ENCODE measurements at regions not wholly inside any gene's neighbourhood (a gene's known extent, or its start where the extent isn't known, plus 50 kb on each side); places are given as distances from the start of the nearest gene placed in this dataset.

DNA sequence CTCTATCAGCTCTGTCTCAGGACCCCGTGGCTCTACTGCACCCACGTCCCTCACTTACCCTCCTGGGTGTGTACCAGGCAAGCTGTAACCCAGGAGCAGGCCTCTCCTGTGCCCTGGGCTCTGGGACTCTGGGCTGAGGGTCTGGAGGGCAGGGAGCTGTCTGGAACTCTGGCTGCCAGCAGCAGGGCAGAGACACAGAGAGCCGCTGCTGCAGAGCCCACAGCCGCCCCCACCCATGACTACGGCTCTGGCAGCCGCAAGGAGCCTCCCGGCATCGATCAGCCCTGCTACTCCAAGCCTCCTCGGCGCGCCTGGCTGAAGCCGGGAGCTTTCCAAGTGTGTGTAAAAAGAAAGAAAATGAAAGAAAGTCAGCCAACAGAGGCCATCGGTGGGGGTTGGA, 103.7 kb upstream of the ATP2B2 start:
- Histone ChIP-seq H3K4me2 (ENCODE audit: unreplicated experiment) (no peak overlapping the region), H3K4me1 (ENCODE audit: insufficient read depth) (no peaks in the 10 kb centered on the region), H3K27me3 (replicated peaks; ENCODE audit: insufficient read depth) (no peaks in the 10 kb centered on the region), H3K27ac (no peak overlapping the region), H3K9ac (no peak overlapping the region), H3K4me3 (no peak overlapping the region), H3K79me2 (ENCODE audit: insufficient read depth) (no peaks in the 10 kb centered on the region), H3K9me2 (ENCODE audit: insufficient read depth) (no peaks in the 10 kb centered on the region), H3F3A (ENCODE audit: insufficient read depth) (no peaks in the 10 kb centered on the region), H4K20me1 (ENCODE audit: insufficient read depth) (no peaks in the 10 kb centered on the region), H3K36me3 (ENCODE audit: low read depth) (no peaks in the 10 kb centered on the region), H2AFZ (no peak overlapping the region), H3K9me3 (ENCODE audit: low read depth) (no peaks in the 10 kb centered on the region)
- no peak for DNase-seq
- WGBS, 2 experiments (ENCODE audit: low coverage in 1 of 2, low lambda C conversion rate in 2 of 2, missing lambda C conversion rate in 2 of 2), result 28 to 29% methylated on average over 13 of the region's 13 CpGs
- in situ Hi-C loops (cut with MboI), result no loop called here
- TF ChIP-seq EZH2 (IDR thresholded peaks at IDR 0.05; ENCODE audit: insufficient read depth, poor library complexity, severe bottlenecking), result no peak
- TF ChIP-seq EZH2phosphoT487 (IDR thresholded peaks at IDR 0.05; ENCODE audit: insufficient read depth, low read depth), result no peak

DNA sequence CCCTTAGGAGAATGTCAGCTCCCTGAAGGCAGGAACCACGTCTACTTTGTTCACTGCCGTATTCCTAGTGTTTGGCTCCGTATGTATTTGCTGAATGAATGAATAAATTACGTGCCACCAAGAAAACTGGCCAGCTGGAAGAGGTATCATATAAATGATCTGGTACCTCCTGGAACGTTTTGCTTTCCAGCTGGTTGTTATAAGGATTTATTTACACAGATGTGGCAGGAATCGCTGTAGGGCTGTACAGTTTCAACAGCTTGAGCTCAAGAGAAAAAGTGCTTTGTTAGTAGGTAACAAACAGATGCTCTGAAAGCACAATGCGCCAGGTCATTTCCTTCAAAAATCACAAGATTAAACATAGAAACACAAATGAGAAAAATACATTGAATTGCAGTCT, 108.8 kb upstream of the ATP2B2 start:
- H3K4me1 ChIP-seq (ENCODE audit: insufficient read depth), result no peaks in the 10 kb centered on the region
- in situ Hi-C loops (cut with MboI), result no loop called here
- no peaks in the 10 kb centered on the region; the same call in 1 of the 2 replicates for H3K27me3 ChIP-seq (replicated peaks; ENCODE audit: insufficient read depth)
- H3K9me3 ChIP-seq (ENCODE audit: low read depth), result no peaks in the 10 kb centered on the region
- H3K4me3 ChIP-seq, result no peak overlapping the region
- no peaks in the 10 kb centered on the region for H3K79me2 ChIP-seq (ENCODE audit: insufficient read depth)
- no peak for DNase-seq
- no peak overlapping the region for H3K27ac ChIP-seq
- no peak overlapping the region for H3K4me2 ChIP-seq (ENCODE audit: unreplicated experiment)
- TF ChIP-seq EZH2phosphoT487 (IDR thresholded peaks at IDR 0.05; ENCODE audit: insufficient read depth, low read depth) (no peak), EZH2 (IDR thresholded peaks at IDR 0.05; ENCODE audit: insufficient read depth, poor library complexity, severe bottlenecking) (no peak)
- no peak overlapping the region for H3K9ac ChIP-seq
- H3F3A ChIP-seq (ENCODE audit: insufficient read depth), result no peaks in the 10 kb centered on the region
- WGBS, 2 experiments (ENCODE audit: low coverage in 1 of 2, low lambda C conversion rate in 2 of 2, missing lambda C conversion rate in 2 of 2), result 19 to 22% methylated on average over 7 of the region's 7 CpGs
- H4K20me1 ChIP-seq (ENCODE audit: insufficient read depth), result no peaks in the 10 kb centered on the region
- no peak overlapping the region for H2AFZ ChIP-seq
- no peaks in the 10 kb centered on the region for H3K36me3 ChIP-seq (ENCODE audit: low read depth)
- H3K9me2 ChIP-seq (ENCODE audit: insufficient read depth), result no peaks in the 10 kb centered on the region

DNA sequence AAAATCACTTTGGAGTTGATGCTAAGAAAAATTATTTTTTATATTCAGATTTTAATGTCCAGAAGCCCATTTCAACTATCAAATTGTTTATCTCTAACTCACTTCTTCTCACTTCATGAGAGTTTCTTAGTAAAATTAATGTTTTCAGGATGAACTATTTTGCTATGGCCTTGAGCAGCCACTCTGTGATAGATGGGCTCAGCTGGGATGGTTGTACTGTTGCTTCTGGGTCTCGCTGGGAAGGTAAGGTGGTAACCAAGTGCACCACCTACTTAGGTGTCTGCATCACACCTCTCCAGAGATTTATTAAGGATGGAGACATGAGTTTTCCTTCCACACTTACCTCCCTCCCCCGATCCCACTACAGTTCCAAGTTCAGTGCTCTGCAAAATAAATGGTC, 110.3 kb upstream of the ATP2B2 start:
- Histone ChIP-seq H3K9me3 (ENCODE audit: low read depth) (no peaks in the 10 kb centered on the region), H3K27me3 (replicated peaks; ENCODE audit: insufficient read depth) (no peaks in the 10 kb centered on the region; the same call in 1 of the 2 replicates), H3K36me3 (ENCODE audit: low read depth) (no peaks in the 10 kb centered on the region), H3K4me3 (no peak overlapping the region), H3K9ac (no peak overlapping the region), H3K27ac (no peak overlapping the region), H3F3A (ENCODE audit: insufficient read depth) (no peaks in the 10 kb centered on the region), H3K9me2 (ENCODE audit: insufficient read depth) (no peaks in the 10 kb centered on the region), H3K4me2 (ENCODE audit: unreplicated experiment) (no peak overlapping the region), H2AFZ (no peak overlapping the region), H3K79me2 (ENCODE audit: insufficient read depth) (no peaks in the 10 kb centered on the region), H3K4me1 (ENCODE audit: insufficient read depth) (no peaks in the 10 kb centered on the region), H4K20me1 (ENCODE audit: insufficient read depth) (no peaks in the 10 kb centered on the region)
- 16 to 19% methylated on average over 2 of the region's 2 CpGs for WGBS, 2 experiments (ENCODE audit: low coverage in 1 of 2, low lambda C conversion rate in 2 of 2, missing lambda C conversion rate in 2 of 2)
- in situ Hi-C loops (cut with MboI), result no loop called here
- no peak for DNase-seq
- TF ChIP-seq EZH2 (IDR thresholded peaks at IDR 0.05; ENCODE audit: insufficient read depth, poor library complexity, severe bottlenecking) (no peak), EZH2phosphoT487 (IDR thresholded peaks at IDR 0.05; ENCODE audit: insufficient read depth, low read depth) (no peak)

DNA sequence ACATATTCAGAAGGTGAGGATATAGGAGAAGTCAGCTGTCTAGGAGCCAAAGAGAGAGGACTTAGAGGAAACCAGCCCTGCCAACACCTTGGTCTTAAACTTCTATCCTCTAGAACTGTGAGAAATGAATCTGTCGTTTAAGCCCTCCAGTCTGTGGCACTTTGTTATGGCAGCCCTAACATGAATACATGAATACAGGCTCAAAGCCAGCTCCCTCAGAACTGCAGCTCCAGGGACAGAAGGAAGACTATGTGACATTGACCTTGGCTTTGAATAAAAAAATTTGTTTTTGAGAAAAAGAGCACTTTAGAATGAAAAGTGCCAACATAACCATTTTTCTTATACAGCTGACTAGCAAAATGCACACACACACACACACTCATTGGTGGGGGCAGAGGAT, 110.9 kb upstream of the ATP2B2 start:
- TF ChIP-seq EZH2phosphoT487 (IDR thresholded peaks at IDR 0.05; ENCODE audit: insufficient read depth, low read depth), result no peak
- TF ChIP-seq EZH2 (IDR thresholded peaks at IDR 0.05; ENCODE audit: insufficient read depth, poor library complexity, severe bottlenecking), result no peak
- no peaks in the 10 kb centered on the region for H4K20me1 ChIP-seq (ENCODE audit: insufficient read depth)
- no peak for DNase-seq
- no peaks in the 10 kb centered on the region for H3F3A ChIP-seq (ENCODE audit: insufficient read depth)
- no peaks in the 10 kb centered on the region for H3K36me3 ChIP-seq (ENCODE audit: low read depth)
- H3K4me1 ChIP-seq (ENCODE audit: insufficient read depth), result no peaks in the 10 kb centered on the region
- no peak overlapping the region for H3K9ac ChIP-seq
- no peak overlapping the region for H3K4me3 ChIP-seq
- no peaks in the 10 kb centered on the region; the same call in 1 of the 2 replicates for H3K27me3 ChIP-seq (replicated peaks; ENCODE audit: insufficient read depth)
- WGBS, 2 experiments (ENCODE audit: low coverage in 1 of 2, low lambda C conversion rate in 2 of 2, missing lambda C conversion rate in 2 of 2), result 24 to 45% methylated on average over 1 of the region's 1 CpG
- in situ Hi-C loops (cut with MboI), result no loop called here
- H3K79me2 ChIP-seq (ENCODE audit: insufficient read depth), result no peaks in the 10 kb centered on the region
- no peaks in the 10 kb centered on the region for H3K9me3 ChIP-seq (ENCODE audit: low read depth)
- no peak overlapping the region for H2AFZ ChIP-seq
- no peaks in the 10 kb centered on the region for H3K9me2 ChIP-seq (ENCODE audit: insufficient read depth)
- H3K4me2 ChIP-seq (ENCODE audit: unreplicated experiment), result no peak overlapping the region
- no peak overlapping the region for H3K27ac ChIP-seq
